Liver (tissue), 8 donors: ENCODE measurements at regions not wholly inside any gene's neighbourhood (a gene's known extent, or its start where the extent isn't known, plus 50 kb on each side); places are given as distances from the start of the nearest gene placed in this dataset.

Experiments
- DNase-seq: peaks from one replicate; pipeline ENCODE4 v3.0.0-alpha.2; 2017; ENCODE audit warnings: low spot score
- H3K27ac ChIP-seq, 2 donors: one replicate each; pipeline ENCODE4 v1.7.0; 2013; ENCODE audit warnings: inconsistent platforms in 2 of 2, low read length in 2 of 2, control low read depth in 1 of 2, low read depth in 1 of 2, mild to moderate bottlenecking in 1 of 2
- H3K27me3 ChIP-seq, 4 donors: one replicate each; pipeline versions ENCODE4 v1.6.1 to v1.7.0; 2013; ENCODE audit warnings: low read length in 3 of 4, inconsistent platforms in 1 of 4, mild to moderate bottlenecking in 1 of 4, moderate library complexity in 1 of 4; ENCODE audit not compliant: control insufficient read depth in 4 of 4, insufficient read depth in 4 of 4
- H3K36me3 ChIP-seq, 4 donors: one replicate each; pipeline versions ENCODE4 v1.6.1 to v1.7.0; 2013; ENCODE audit warnings: low read length in 3 of 4, mild to moderate bottlenecking in 3 of 4, low read depth in 1 of 4, moderate library complexity in 1 of 4; ENCODE audit not compliant: control insufficient read depth in 4 of 4, insufficient read depth in 3 of 4
- H3K4me1 ChIP-seq, 4 donors: one replicate each; pipeline versions ENCODE4 v1.6.1 to v1.7.0; 2013; ENCODE audit warnings: low read length in 3 of 4, mild to moderate bottlenecking in 3 of 4, moderate library complexity in 1 of 4; ENCODE audit not compliant: control insufficient read depth in 4 of 4, insufficient read depth in 4 of 4
- H3K4me3 ChIP-seq, 3 donors: one replicate each; pipeline versions ENCODE4 v1.6.1 to v1.7.0; 2013; ENCODE audit warnings: low read length in 3 of 3, control low read depth in 1 of 3, low read depth in 1 of 3, mild to moderate bottlenecking in 1 of 3
- H3K9ac ChIP-seq, 2 donors: one replicate each; pipeline ENCODE4 v1.7.0; 2013; ENCODE audit warnings: low read length in 2 of 2, mild to moderate bottlenecking in 2 of 2, moderate library complexity in 2 of 2, control low read depth in 1 of 2, low read depth in 1 of 2
- H3K9me3 ChIP-seq, 4 donors: one replicate each; pipeline versions ENCODE4 v1.6.1 to v1.7.0; 2013; ENCODE audit warnings: low read length in 3 of 4; ENCODE audit not compliant: control insufficient read depth in 4 of 4
- HNF4A ChIP-seq, 2 donors: conservative IDR thresholded peaks; 2 replicates each; pipeline ENCODE4 v1.6.1; 2016; ENCODE audit warnings: antibody characterized with exemption in 2 of 2, mild to moderate bottlenecking in 2 of 2
- RAD21 ChIP-seq, 2 donors: IDR thresholded peaks; 2 replicates each; pipeline ENCODE4 v1.6.1; 2016; ENCODE audit warnings: antibody characterized with exemption in 2 of 2, mild to moderate bottlenecking in 2 of 2
- WGBS: extraction: QIAGEN DNeasy Blood & Tissue Kit; methylation state at CpG from one replicate; pipeline ENCODE4 v1.1.7; 2013; 5-methylcytosine and 5-hydroxymethylcytosine counted together
- TF ChIP-seq, protein P1 (sequence below): fragments of 150-350 bp; IDR thresholded peaks from 2 replicates; pipeline ENCODE4 v1.5.1; 2017; ENCODE audit warnings: improper control_type of control experiment, low read depth, low read length; ENCODE audit not compliant: missing input control
- donor health status: healthy.
- donor health status: healthy.
- donor health status: healthy.
- donor health status: healthy.
- donor health status: healthy.

GRCh38 chr4:186018784-186019183 is 50.2 kb upstream of the TLR3 start:
- DNase-seq, result no peak

More at GRCh38 chr4:186018784-186019183, 50.2 kb upstream of the TLR3 start:
- no peak overlapping the region for H3K27ac ChIP-seq
- peaks cover 0 to 5% (median under 1%) of the 10 kb centered on the region in 4 donors for H3K4me1 ChIP-seq
- no peaks in the 10 kb centered on the region for H3K36me3 ChIP-seq
- WGBS, result 86% methylated on average over 2 of the region's 2 CpGs
- H3K9me3 ChIP-seq, result no peaks in the 10 kb centered on the region
- no peaks in the 10 kb centered on the region for H3K27me3 ChIP-seq
- no peak overlapping the region for H3K9ac ChIP-seq
- TF ChIP-seq HNF4A (conservative IDR thresholded peaks at IDR 0.05) (peak in 1 of 2 donors; percentile 24), RAD21 (IDR thresholded peaks at IDR 0.05) (peak; percentile 7 to 34)
- TF ChIP-seq, protein P1, sequence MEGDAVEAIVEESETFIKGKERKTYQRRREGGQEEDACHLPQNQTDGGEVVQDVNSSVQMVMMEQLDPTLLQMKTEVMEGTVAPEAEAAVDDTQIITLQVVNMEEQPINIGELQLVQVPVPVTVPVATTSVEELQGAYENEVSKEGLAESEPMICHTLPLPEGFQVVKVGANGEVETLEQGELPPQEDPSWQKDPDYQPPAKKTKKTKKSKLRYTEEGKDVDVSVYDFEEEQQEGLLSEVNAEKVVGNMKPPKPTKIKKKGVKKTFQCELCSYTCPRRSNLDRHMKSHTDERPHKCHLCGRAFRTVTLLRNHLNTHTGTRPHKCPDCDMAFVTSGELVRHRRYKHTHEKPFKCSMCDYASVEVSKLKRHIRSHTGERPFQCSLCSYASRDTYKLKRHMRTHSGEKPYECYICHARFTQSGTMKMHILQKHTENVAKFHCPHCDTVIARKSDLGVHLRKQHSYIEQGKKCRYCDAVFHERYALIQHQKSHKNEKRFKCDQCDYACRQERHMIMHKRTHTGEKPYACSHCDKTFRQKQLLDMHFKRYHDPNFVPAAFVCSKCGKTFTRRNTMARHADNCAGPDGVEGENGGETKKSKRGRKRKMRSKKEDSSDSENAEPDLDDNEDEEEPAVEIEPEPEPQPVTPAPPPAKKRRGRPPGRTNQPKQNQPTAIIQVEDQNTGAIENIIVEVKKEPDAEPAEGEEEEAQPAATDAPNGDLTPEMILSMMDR, result no peak
- no peak overlapping the region for H3K4me3 ChIP-seq
